GM13976 (cell line): ENCODE measurements at regions not wholly inside any gene's neighbourhood (a gene's known extent, or its start where the extent isn't known, plus 50 kb on each side); places are given as distances from the start of the nearest gene placed in this dataset.

ENCODE experiments used
- DNase-seq: peaks from one replicate; pipeline ENCODE4 v3.0.0; 2012; ENCODE audit warnings: low spot score
- CTCF ChIP-seq: IDR thresholded peaks from 2 replicates; pipeline ENCODE4 v1.5.1; 2012; ENCODE audit warnings: borderline replicate concordance, mild to moderate bottlenecking; ENCODE audit not compliant: insufficient read depth; ENCODE audit errors: extremely low read depth, missing control alignments, control extremely low read depth
- in situ Hi-C: fragments of 300-500 bp; cut with MboI; formaldehyde crosslinking; loops from one replicate; pipeline ENCODE4 v1.12.0; 2022; ENCODE audit warnings: low sequenced_read_pairs, mixed read lengths, inconsistent platforms; ENCODE audit not compliant: unreplicated experiment

DNA sequence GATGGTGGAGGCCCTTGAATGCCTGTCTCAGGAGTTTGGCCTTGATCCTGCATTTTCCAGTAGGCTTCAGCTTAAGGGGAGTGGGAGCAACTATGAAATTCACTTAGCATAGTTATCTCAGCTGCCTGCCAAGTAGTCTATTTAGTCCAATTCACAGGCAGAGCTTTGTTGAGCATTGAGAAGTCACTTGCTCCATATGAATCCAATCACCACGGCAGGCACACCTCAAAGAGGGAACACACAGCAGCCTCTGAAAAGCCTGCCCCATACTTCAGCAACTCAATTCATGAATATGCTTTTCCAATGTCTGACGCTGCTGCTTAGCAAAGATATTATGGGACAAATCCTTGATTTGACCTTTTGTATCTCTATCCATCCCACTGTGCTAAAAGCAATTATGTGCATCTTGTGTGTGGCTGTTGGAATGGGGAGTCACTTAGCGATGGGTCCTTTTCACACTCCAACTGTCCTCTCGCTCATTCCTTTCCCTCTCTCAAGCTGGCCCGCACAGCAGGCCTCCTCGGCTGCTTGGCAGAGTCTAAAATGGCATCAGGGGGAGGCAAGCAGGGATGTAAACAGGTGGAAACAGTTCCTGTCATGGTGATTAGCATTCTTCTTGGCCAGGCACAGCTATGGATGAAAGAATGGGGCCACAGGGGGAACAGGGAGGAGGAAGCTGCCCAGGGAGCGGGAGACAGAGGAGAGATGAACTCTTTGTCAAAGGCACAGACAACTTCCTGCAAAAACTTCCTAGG is 56.0 kb upstream of the LRPPRC start:
- DNase-seq, result no peak
- TF ChIP-seq CTCF, result no peak
- in situ Hi-C loops, result no loop called here

- in situ Hi-C loops, result no loop called here
- no peak for DNase-seq
- TF ChIP-seq CTCF, result no peak
These were observed 56.8 kb upstream of the LRPPRC start for GRCh38 chr2:44052584-44052983.

DNA sequence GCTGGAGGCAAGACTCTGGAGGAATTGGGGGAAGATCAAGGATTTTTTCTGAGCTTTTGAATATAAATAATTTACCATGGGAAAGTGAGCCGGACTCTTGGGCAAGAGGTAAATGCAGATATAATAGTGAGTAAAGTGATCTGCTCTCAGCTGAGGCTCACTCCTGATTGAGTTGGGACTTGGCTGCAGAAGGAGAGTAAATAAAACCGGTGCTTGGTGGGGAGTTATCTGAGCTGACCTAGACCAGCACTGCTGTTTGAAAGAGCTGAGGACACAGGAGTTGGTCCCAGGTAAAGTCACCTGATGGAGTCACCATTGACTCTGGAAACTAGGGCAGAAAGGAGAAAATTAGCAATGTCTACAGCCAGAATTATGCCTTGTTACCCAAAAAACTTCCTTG is 57.3 kb upstream of the LRPPRC start:
- in situ Hi-C loops, result no loop called here
- DNase-seq, result no peak
- TF ChIP-seq CTCF, result no peak

DNA sequence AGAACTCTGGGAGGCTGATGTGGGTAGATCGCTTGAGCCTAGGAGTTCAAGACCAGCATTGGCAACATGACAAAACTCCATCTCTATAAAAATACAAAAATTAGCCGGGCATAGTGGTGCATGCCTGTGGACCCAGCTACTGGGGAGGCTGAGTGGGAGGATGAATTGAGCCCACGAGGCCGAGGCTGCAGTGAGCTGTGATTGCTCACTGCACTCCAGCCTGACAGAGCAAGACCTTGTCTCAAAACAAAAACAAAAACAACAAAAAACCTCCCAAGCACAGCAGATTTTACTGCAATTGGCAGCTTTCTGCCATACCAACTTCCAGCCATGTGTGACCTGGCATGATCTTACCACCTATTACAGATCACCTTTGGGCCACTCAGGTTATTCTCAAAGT is 57.7 kb upstream of the LRPPRC start:
- in situ Hi-C loops, result no loop called here
- no peak for TF ChIP-seq CTCF
- no peak for DNase-seq

- in situ Hi-C loops, result no loop called here
- no peak for DNase-seq
- TF ChIP-seq CTCF, result no peak
These were observed 59.4 kb upstream of the LRPPRC start for GRCh38 chr2:44055229-44055628.

DNA sequence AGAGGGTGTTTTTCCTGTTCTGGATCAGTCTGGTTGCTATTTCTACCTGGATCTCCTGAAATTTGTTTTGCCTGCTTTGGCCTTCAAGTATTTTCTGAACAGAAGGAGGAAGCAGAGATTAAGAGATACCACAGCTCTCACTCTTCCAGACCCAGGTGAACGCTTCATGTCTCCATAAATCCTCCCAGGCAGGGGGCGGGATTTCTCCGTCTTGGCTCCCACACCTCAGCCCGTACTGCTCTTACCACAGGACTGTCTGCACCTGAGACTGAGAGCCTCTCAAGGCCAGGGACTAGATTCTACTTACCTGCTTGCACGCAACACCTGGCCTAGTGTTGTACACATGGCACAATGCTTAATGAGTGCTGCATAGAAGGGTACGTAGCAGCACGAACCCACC is 59.9 kb upstream of the LRPPRC start:
- DNase-seq, result no peak
- in situ Hi-C loops, result no loop called here
- TF ChIP-seq CTCF, result no peak
